Activated effector memory CD4-positive, alpha-beta T cell treated with anti-CD3 and anti-CD28 coated beads, Interleukin-2, amount 50 U/mL, for 16 hours (primary cell): ENCODE measurements at regions not wholly inside any gene's neighbourhood (a gene's known extent, or its start where the extent isn't known, plus 50 kb on each side); places are given as distances from the start of the nearest gene placed in this dataset.
"Not testable (repeated sequence)": the region's sequence is repeated elsewhere in the genome, so short reads cannot be mapped to it uniquely, and the experiment has no call there.

Experiments
- DNase-seq: peaks from one replicate; pipeline ENCODE4 v3.0.0-alpha.2; 2020

- DNase-seq: no peak
Measured at GRCh38 chrX:65610481-65610880, 57.0 kb upstream of the MSN start.

GRCh38 chrX:65610040-65610439 is 57.4 kb upstream of the MSN start:
- no peak for DNase-seq

GRCh38 chrX:65609237-65609636 is 58.2 kb upstream of the MSN start:
- DNase-seq: no peak

- no peak for DNase-seq
Measured at GRCh38 chrX:65608026-65608425, 59.4 kb upstream of the MSN start.

- no peak for DNase-seq
Measured at GRCh38 chrX:65607070-65607742, 60.2 kb upstream of the MSN start.

- DNase-seq: no peak
Measured at GRCh38 chrX:65602221-65602560, 65.3 kb upstream of the MSN start.

- peak; percentile 78 for DNase-seq
Measured at GRCh38 chrX:65601530-65602220, 65.8 kb upstream of the MSN start.

GRCh38 chrX:65601126-65601525 is 66.3 kb upstream of the MSN start:
- DNase-seq: no peak

- no peak for DNase-seq
Measured at GRCh38 chrX:65600106-65600505, 65.5 kb upstream of the LAS1L start.

GRCh38 chrX:65598559-65599147 is 64.1 kb upstream of the LAS1L start:
- no peak for DNase-seq

- DNase-seq: peak; percentile 80
Measured at GRCh38 chrX:65596270-65597034, 61.9 kb upstream of the LAS1L start.

- DNase-seq: peak; percentile 95
Measured at GRCh38 chrX:65595460-65595876, 60.9 kb upstream of the LAS1L start.

GRCh38 chrX:65591206-65591605 is 56.6 kb upstream of the LAS1L start:
- DNase-seq: no peak

- DNase-seq: no peak
Measured at GRCh38 chrX:65589304-65589703, 54.7 kb upstream of the LAS1L start.

GRCh38 chrX:65588795-65589194 is 54.2 kb upstream of the LAS1L start:
- DNase-seq: no peak

GRCh38 chrX:65587616-65588526 is 53.3 kb upstream of the LAS1L start:
- DNase-seq: no peak

- no peak for DNase-seq
Measured at GRCh38 chrX:65586491-65586890, 51.9 kb upstream of the LAS1L start.

GRCh38 chrX:65585226-65585625 is 50.6 kb upstream of the LAS1L start:
- not testable (repeated sequence) for DNase-seq
